Keratinocyte (primary cell): ENCODE measurements at regions not wholly inside any gene's neighbourhood (a gene's known extent, or its start where the extent isn't known, plus 50 kb on each side); places are given as distances from the start of the nearest gene placed in this dataset.

Experiments used
- CTCF ChIP-seq, 3 experiments: IDR thresholded peaks in 1 of 3; conservative IDR thresholded peaks in 1 of 3; optimal IDR thresholded peaks in 1 of 3; 2 replicates in 2 of 3; 3 replicates in 1 of 3; pipeline versions ENCODE3 to v1.5.1; 2011; ENCODE audit warnings: low read length in 3 of 3, mild to moderate bottlenecking in 3 of 3, moderate library complexity in 2 of 3, control low read depth in 1 of 3, inconsistent platforms in 1 of 3; ENCODE audit not compliant: insufficient read depth in 2 of 3; ENCODE audit errors: extremely low read depth in 1 of 3
- EZH2 ChIP-seq: IDR thresholded peaks from one replicate; pipeline ENCODE4 v1.6.1; 2012; ENCODE audit warnings: inconsistent platforms, mild to moderate bottlenecking, low read length, moderate library complexity

DNA sequence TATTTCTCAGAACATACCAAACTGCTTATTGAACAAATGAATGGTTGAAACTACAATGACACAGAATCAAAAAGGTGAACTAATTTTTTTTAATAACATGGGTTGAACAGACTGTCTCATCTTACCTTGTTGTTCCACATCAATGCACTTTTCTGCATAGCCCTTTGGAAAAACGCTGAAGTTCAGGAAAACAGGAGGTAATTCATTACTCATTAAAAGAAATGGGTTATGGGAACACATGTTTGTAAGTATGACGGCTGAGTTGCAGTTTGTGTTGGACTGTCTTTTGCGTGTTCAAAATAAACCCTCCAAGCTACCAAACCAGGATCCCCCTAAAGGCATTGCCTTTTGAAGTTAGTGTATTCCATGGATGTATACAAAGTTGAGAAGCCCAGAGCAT, 514.9 kb upstream of the PKN2 start:
- TF ChIP-seq CTCF (optimal IDR thresholded peaks at IDR 0.05 in 1 of 3, IDR thresholded peaks at IDR 0.05 in 1 of 3, conservative IDR thresholded peaks at IDR 0.05 in 1 of 3; ENCODE audit: extremely low read depth in 1 of 3, insufficient read depth in 2 of 3, low read length in 3 of 3): no peak
- no peak for TF ChIP-seq EZH2
